Stimulated activated CD8-positive, alpha-beta memory T cell treated with anti-CD3 and anti-CD28 coated beads, Interleukin-4, amount 100 ng/mL, for 48 hours (primary cell): ENCODE measurements at regions not wholly inside any gene's neighbourhood (a gene's known extent, or its start where the extent isn't known, plus 50 kb on each side); places are given as distances from the start of the nearest gene placed in this dataset.
"Not testable (repeated sequence)": the region's sequence is repeated elsewhere in the genome, so short reads cannot be mapped to it uniquely, and the experiment has no call there.

Experiments
- DNase-seq: peaks from one replicate; pipeline ENCODE4 v3.0.0-alpha.2; 2020

- no peak for DNase-seq
Measured at GRCh38 chr1:223029985-223030769, 112.9 kb downstream of the TLR5 start.

- no peak for DNase-seq
Measured at GRCh38 chr1:223030871-223031400, 112.1 kb downstream of the TLR5 start.

DNA sequence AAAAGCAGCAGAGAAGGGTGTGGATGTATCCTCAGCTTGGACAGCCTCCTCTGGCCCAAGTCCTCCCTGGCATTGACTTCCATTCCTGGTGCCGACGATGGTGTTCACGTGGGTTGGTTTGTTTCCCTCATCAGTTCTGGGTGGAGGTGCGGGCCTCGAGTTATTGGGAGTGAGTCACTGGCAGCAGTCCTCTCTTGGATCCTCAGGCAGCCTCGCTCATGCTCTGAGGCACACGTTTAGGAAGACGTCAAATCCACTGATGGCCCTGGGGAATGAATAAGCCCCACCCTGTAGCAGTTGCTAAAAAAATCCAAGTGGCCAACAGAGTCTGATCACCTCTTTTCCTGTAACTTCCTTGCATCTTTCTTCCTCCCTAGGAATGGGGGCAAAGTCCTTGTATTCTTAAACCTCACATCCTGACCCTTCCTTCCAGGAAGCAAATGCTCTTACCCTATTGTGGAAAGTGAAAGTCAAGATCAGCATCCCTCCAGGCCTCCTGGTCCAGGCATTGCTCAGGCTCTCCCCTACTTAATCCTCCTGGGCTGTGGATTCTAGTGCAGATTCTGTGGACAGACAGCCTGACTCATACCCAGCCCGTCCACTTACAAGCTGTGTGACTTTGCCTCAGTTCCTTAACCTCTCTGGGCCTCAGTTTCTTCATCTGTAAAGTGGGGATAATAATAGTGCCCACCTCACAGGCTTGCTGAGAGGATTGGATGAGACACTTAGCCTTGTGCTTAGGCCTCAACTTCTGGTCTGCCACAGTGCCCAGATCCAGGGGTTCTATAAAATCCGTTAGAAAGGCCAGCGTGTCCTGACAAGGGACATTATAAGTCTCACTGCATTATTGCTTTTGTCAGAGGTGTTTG, 111.1 kb downstream of the TLR5 start:
- no peak for DNase-seq

GRCh38 chr1:223033658-223034057, 109.4 kb downstream of the TLR5 start:
- DNase-seq, result no peak

DNA sequence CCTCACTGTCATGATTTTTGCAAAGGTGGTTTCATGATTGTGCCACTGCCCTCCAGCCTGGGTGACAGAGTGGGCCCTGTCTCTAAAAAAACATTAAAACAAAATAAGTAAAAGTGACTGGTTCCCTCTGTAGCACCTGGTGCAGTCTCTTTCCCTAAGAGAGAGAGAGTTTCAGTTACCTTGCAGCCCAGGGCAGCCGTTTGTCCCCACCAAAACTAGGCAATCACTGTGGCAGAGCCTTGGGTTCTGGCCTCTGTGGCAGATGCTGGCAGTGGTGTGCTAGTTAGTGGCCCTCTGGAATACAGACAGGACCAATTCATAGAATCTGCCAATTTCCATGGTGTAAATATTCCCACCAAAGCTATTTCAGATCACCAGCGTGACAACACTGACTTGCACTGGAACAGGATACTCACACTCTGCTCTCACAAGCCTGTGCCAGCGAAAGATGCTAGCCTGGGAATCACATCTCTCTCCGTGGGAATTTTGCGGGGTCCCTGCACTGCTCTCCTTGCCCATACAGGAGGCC, 108.7 kb downstream of the TLR5 start:
- DNase-seq, result no peak

- DNase-seq, result no peak
Measured at GRCh38 chr1:223035724-223036478, 107.1 kb downstream of the TLR5 start.

DNA sequence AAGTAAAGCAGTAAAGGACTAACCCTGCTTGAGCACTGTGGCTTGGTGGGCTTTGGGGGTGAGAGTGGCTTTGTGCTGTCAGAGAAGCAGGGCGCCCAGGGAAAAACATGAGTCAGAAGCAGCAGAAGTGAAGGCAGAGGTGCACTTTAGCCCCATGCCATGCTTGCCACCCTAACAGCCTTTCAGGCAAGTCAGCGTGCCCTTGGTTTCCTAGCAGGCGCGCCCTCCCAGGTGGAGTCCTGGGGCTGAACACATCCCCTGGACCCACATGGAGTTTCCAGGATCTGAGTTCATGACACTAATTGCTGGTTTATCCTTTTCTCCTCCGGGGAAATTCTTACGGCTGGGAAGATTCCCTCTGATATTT, 106.6 kb downstream of the TLR5 start:
- no peak for DNase-seq

DNA sequence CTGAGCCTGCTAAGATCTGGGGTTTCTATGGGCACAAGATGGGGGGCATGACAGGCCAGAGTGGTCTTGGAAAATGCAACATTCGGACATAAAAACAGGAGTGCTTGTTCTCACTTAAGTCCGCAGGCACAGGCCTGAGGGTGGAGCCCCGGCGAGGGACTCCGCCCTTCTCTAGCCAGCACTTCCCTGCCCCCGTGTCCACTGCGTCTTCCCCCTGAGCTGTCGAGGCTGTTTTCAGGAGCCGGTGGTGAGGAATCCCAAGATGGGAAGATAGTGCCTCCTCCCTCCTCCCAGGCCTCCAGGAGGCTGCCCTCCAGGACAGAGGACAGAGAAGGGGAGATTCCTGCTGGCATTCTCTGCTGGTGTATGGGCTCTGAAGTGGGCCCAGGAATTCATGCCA, 105.2 kb downstream of the TLR5 start:
- no peak for DNase-seq

DNA sequence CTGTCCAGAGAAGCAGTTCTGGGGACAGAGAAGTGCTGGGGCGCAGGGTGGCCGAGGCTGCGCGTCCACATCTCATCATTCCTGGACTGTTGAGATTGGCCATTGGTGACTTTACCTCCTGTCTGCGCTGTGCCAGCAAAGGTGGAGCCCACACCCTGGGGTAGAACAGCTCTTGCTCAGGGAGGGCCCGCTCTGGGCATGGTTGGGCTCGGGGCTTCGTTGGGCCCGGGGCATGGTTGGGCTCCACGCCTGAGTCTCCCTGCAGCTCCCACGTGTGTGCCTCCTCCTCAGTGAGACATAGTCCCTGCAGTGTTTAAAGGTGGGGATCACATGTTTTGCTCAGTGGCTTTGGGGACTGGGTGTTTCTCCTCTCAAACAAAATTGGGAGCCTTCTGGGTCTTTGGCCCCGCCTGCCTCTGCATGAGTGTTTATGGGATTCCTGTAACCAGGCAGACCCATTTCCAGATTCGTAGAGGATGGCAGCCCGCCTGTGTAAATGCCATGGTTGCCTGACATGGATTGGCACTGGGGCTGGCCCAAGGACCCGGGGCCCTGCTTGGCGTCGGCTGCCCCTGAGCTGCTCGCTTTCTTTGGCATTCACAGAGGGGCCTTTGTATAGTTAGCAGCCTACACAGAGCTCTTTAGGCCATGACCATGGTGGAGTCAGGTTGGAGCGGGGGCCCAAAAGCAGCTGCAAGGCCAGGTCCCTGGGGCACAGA, 104.6 kb downstream of the TLR5 start:
- DNase-seq, result no peak

DNA sequence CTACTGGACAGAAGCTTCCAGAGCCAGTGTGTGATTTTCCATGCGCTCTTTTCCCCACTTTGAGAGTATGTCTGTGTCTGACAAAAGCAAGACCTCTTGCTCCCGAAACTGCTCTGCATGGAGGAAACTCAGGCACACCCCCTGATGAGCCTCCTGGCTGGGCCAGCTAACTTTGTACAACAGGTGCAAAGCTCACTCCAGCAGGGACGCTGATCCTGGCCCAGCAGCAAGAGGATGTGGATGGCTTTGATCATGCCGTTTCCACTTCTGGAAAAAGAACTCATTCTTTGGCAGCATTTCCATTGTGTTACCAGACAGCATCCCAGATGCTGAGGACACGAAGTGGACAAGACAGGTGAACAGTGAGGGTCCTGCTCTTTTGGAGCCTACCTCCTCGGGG, 103.1 kb downstream of the TLR5 start:
- DNase-seq, result no peak

GRCh38 chr1:223041481-223041880, 101.6 kb downstream of the TLR5 start:
- no peak for DNase-seq

DNA sequence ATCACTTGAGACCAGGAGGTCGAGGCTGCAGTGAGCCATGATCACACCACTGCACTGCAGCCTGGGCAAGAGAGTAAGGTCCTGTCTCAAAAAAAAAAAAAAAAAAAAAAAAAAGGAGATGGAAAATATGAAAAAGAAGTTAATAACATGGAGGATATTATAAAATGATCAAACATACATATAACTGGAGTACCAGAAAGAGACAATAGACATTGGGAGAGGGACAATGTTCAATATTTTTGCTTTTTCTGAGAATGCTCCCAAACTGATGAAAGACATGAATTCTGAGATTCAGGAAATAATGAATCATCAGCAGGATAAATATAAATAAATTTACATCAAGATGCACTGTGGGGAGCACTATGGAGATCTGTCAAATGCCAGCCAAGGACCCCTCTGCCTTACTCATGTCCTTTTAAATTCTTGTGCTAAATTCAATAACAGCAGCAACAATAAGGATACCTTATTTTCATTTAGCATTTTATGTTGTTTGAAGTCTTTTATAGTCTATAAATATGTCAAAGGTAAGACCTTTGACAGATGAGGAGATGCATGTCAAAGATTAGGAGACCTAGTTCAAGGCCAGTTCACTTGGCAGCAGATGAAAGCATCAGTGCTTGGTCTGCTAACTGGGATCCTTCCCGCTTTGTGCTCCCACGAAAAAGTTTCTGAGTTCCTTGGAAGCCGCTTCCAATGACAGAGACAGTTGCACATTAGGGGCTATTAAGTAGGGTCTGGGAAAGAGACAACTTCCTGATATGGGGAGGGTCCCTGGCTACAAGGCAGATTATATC, 97.7 kb downstream of the TLR5 start:
- no peak for DNase-seq

- DNase-seq, result no peak
Measured at GRCh38 chr1:223046011-223046410, 97.0 kb downstream of the TLR5 start.

DNA sequence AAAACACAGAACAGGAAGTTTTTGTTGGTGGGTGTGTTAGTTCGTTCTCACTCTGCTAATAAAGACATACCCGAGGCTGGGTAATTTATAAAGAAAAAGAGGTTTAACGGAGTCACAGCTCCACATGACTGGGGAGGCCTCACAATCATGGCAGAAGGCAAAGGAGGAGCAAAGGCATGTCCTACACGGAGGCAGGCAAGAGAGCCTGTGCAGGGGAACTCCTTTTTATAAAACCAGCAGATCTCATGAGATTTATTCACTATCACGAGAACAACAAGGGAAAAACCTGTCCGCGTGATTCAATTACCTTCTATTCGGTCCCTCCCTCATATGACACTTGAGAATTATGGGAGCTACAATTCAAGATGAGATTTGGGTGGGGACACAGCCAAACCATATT, 96.6 kb downstream of the TLR5 start:
- not testable (repeated sequence) for DNase-seq

DNA sequence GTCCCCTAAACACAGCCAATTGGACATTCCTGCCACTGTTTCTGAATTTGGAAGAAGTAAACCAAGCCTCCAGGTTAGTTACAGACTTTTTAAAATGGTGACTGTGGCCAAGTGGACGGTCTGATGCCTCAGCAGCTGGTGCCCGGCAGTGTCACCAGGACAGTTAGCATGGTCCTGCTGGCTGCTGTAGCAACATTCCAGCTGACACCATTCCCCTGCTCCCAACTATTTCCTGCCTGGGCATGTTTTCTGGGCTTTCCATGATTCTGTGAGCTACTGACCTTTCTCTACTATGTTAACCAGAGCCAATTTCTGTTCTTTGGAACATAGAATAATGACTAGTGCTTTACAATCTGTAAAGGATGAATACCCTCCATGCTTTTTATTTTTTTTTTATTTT, 95.0 kb downstream of the TLR5 start:
- DNase-seq, result no peak

GRCh38 chr1:223052462-223052861, 90.6 kb downstream of the TLR5 start:
- DNase-seq, result no peak

GRCh38 chr1:223052931-223053330, 90.1 kb downstream of the TLR5 start:
- no peak for DNase-seq

GRCh38 chr1:223056802-223057201, 86.2 kb downstream of the TLR5 start:
- no peak for DNase-seq

DNA sequence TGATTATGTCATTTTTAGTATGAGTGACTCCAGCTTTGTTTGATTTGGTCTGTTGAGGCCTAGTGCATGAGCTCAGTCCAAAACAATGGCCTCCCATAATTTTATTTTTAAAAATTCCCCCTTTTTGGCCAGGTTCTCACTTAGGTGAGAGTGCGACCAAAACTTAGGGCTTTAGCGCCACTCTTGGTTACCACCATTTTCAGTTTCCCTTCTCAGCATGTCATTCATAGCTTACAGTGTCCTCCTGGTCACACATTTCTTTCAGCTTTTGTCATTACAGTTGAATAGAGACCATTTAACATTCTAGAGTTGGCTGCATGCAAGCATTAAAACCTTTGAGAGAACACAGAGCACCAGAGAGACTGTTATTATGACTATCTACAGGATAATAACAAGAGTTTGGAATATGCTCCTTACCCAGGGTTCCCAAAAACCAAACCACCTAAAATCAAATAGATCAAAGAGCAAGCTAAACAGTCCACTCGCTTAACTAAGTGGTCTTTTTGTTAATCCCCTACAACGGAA, 85.4 kb downstream of the TLR5 start:
- DNase-seq, result no peak
